ENCODE measurements at regions not wholly inside any gene's neighbourhood (a gene's known extent, or its start where the extent isn't known, plus 50 kb on each side); places are given as distances from the start of the nearest gene placed in this dataset.

GRCh38 chr12:4002601-4003000 is 129.4 kb upstream of the PARP11 start:
- Mint-ChIP-seq H3K36me3 (no peaks in the 10 kb centered on the region), H3K27ac (no peak overlapping the region), H3K4me3 (no peak overlapping the region), H3K4me1 (peaks cover 18% of the 10 kb centered on the region), H3K27me3 (no peaks in the 10 kb centered on the region), H3K9me3 (ENCODE audit: low read depth) (peaks cover 2% of the 10 kb centered on the region)
- CTCF ChIA-PET, result interaction anchor here (1.2 kb wide), 1 partner anchor 274 kb away, joined by 4 read pairs; no protein-coding TSS in a partner anchor
- DNase-seq (no peak), ATAC-seq (no peak)

- no peaks in the 10 kb centered on the region for H3K27me3 Mint-ChIP-seq
- no peak overlapping the region for H3K27ac Mint-ChIP-seq
- H3K4me3 Mint-ChIP-seq, result no peak overlapping the region
- H3K9me3 Mint-ChIP-seq (ENCODE audit: low read depth), result peaks cover 2% of the 10 kb centered on the region
- no peaks in the 10 kb centered on the region for H3K36me3 Mint-ChIP-seq
- CTCF ChIA-PET, result interaction anchor here (2.6 kb wide), 1 partner anchor 275 kb away, joined by 13 read pairs; no protein-coding TSS in a partner anchor
- DNase-seq (no peak), ATAC-seq (no peak)
- H3K4me1 Mint-ChIP-seq, result peaks cover 21% of the 10 kb centered on the region
These were observed 128.6 kb upstream of the PARP11 start for GRCh38 chr12:4001841-4002240.

GRCh38 chr12:4001031-4001430 is 127.8 kb upstream of the PARP11 start:
- no peak for DNase-seq
- Mint-ChIP-seq H3K36me3 (no peaks in the 10 kb centered on the region), H3K4me3 (no peak overlapping the region), H3K27me3 (no peaks in the 10 kb centered on the region), H3K4me1 (peaks cover 25% of the 10 kb centered on the region), H3K27ac (no peak overlapping the region), H3K9me3 (ENCODE audit: low read depth) (peaks cover 2% of the 10 kb centered on the region)
- CTCF ChIA-PET, result interaction anchor here (1.2 to 2.6 kb wide), 2 partner anchors 115 to 276 kb away, joined by 6 to 13 read pairs; no protein-coding TSS in a partner anchor
- no peak for ATAC-seq

- Mint-ChIP-seq H3K9me3 (ENCODE audit: low read depth) (peaks cover 2% of the 10 kb centered on the region), H3K27ac (no peak overlapping the region), H3K4me1 (peaks cover 21% of the 10 kb centered on the region), H3K4me3 (no peak overlapping the region), H3K36me3 (no peaks in the 10 kb centered on the region), H3K27me3 (no peaks in the 10 kb centered on the region)
- DNase-seq (no peak), ATAC-seq (no peak)
- CTCF ChIA-PET, result interaction anchor here (1.2 to 2.6 kb wide), 2 partner anchors 114 to 277 kb away, joined by 6 to 13 read pairs; no protein-coding TSS in a partner anchor
These were observed 126.7 kb upstream of the PARP11 start for GRCh38 chr12:3999904-4000303.

GRCh38 chr12:3998968-3999792 is 126.0 kb upstream of the PARP11 start:
- DNase-seq, result no peak
- peaks cover 18% of the 10 kb centered on the region for H3K4me1 Mint-ChIP-seq
- H3K27me3 Mint-ChIP-seq, result peaks cover 3% of the 10 kb centered on the region
- H3K9me3 Mint-ChIP-seq (ENCODE audit: low read depth), result peaks cover 2% of the 10 kb centered on the region
- H3K36me3 Mint-ChIP-seq, result no peaks in the 10 kb centered on the region
- H3K27ac Mint-ChIP-seq, result no peak overlapping the region
- no peak for ATAC-seq
- no peak overlapping the region for H3K4me3 Mint-ChIP-seq
- CTCF ChIA-PET, result interaction anchor here (1.2 to 2.3 kb wide), 4 partner anchors 107 to 278 kb away, joined by 3 to 17 read pairs (median 6); no protein-coding TSS in a partner anchor

GRCh38 chr12:3998397-3998796 is 125.2 kb upstream of the PARP11 start:
- Mint-ChIP-seq H3K36me3 (no peaks in the 10 kb centered on the region), H3K27me3 (peaks cover 7% of the 10 kb centered on the region), H3K27ac (no peak overlapping the region), H3K4me1 (peaks cover 18% of the 10 kb centered on the region), H3K4me3 (no peak overlapping the region), H3K9me3 (ENCODE audit: low read depth) (peaks cover 2% of the 10 kb centered on the region)
- CTCF ChIA-PET, result interaction anchor here (1.1 to 2.3 kb wide), 6 partner anchors 8 to 279 kb away, joined by 3 to 17 read pairs (median 4); no protein-coding TSS in a partner anchor
- no peak for DNase-seq
- no peak for ATAC-seq

GRCh38 chr12:3996322-3996721 is 123.1 kb upstream of the PARP11 start:
- H3K4me1 Mint-ChIP-seq, result peaks cover 14% of the 10 kb centered on the region
- peaks cover 15% of the 10 kb centered on the region for H3K27me3 Mint-ChIP-seq
- H3K9me3 Mint-ChIP-seq (ENCODE audit: low read depth), result peaks cover 2% of the 10 kb centered on the region
- H3K27ac Mint-ChIP-seq, result no peak overlapping the region
- ATAC-seq (no peak), DNase-seq (no peak)
- CTCF ChIA-PET, result interaction anchor here (0.9 to 4.2 kb wide), 4 partner anchors 110 to 281 kb away, joined by 3 to 33 read pairs (median 16); no protein-coding TSS in a partner anchor
- no peaks in the 10 kb centered on the region for H3K36me3 Mint-ChIP-seq
- H3K4me3 Mint-ChIP-seq, result no peak overlapping the region

GRCh38 chr12:3995306-3995705 is 122.1 kb upstream of the PARP11 start:
- Mint-ChIP-seq H3K27ac (no peak overlapping the region), H3K4me1 (peaks cover 14% of the 10 kb centered on the region), H3K4me3 (no peak overlapping the region), H3K9me3 (ENCODE audit: low read depth) (no peaks in the 10 kb centered on the region), H3K36me3 (no peaks in the 10 kb centered on the region), H3K27me3 (peaks cover 15% of the 10 kb centered on the region)
- ATAC-seq, result no peak
- no peak for DNase-seq
- CTCF ChIA-PET, result interaction anchor here (1.4 to 4.2 kb wide), 3 partner anchors 110 to 282 kb away, joined by 3 to 33 read pairs (median 30); no protein-coding TSS in a partner anchor

GRCh38 chr12:3994500-3994899 is 121.3 kb upstream of the PARP11 start:
- Mint-ChIP-seq H3K36me3 (no peaks in the 10 kb centered on the region), H3K9me3 (ENCODE audit: low read depth) (no peaks in the 10 kb centered on the region), H3K27ac (no peak overlapping the region), H3K4me3 (no peak overlapping the region), H3K27me3 (peaks cover 15% of the 10 kb centered on the region), H3K4me1 (peaks cover 15% of the 10 kb centered on the region)
- DNase-seq (no peak), ATAC-seq (no peak)
- CTCF ChIA-PET, result interaction anchor here (1.0 to 4.2 kb wide), 4 partner anchors 109 to 282 kb away, joined by 3 to 33 read pairs (median 18); partner anchors contain the start of gene CCND2

- H3K4me3 Mint-ChIP-seq, result no peak overlapping the region
- H3K9me3 Mint-ChIP-seq (ENCODE audit: low read depth), result no peaks in the 10 kb centered on the region
- H3K4me1 Mint-ChIP-seq, result peaks cover 27% of the 10 kb centered on the region
- CTCF ChIA-PET, result interaction anchor here (0.9 to 4.2 kb wide), 6 partner anchors 106 to 693 kb away, joined by 3 to 33 read pairs (median 6); no protein-coding TSS in a partner anchor
- H3K27ac Mint-ChIP-seq, result no peak overlapping the region
- DNase-seq, result no peak
- no peaks in the 10 kb centered on the region for H3K36me3 Mint-ChIP-seq
- no peak for ATAC-seq
- H3K27me3 Mint-ChIP-seq, result peaks cover 15% of the 10 kb centered on the region
These were observed 119.7 kb upstream of the PARP11 start for GRCh38 chr12:3992945-3993344.

- no peak for DNase-seq
- ATAC-seq, result no peak
- no peak overlapping the region for H3K27ac Mint-ChIP-seq
- peaks cover 3% of the 10 kb centered on the region for H3K36me3 Mint-ChIP-seq
- H3K27me3 Mint-ChIP-seq, result peaks cover 18% of the 10 kb centered on the region
- peaks cover 28% of the 10 kb centered on the region for H3K4me1 Mint-ChIP-seq
- CTCF ChIA-PET, result interaction anchor here (1.0 to 3.2 kb wide), 5 partner anchors 105 to 285 kb away, joined by 3 to 15 read pairs (median 4); no protein-coding TSS in a partner anchor
- H3K9me3 Mint-ChIP-seq (ENCODE audit: low read depth), result no peaks in the 10 kb centered on the region
- no peak overlapping the region for H3K4me3 Mint-ChIP-seq
These were observed 118.8 kb upstream of the PARP11 start for GRCh38 chr12:3991798-3992580.

- ATAC-seq (no peak), DNase-seq (no peak)
These were observed 117.5 kb upstream of the PARP11 start for GRCh38 chr12:3990501-3991280.

More at GRCh38 chr12:3990501-3991280, 117.5 kb upstream of the PARP11 start:
- CTCF ChIA-PET, result interaction anchor here (1.0 to 3.2 kb wide), 3 partner anchors 106 to 286 kb away, joined by 3 to 30 read pairs (median 15); no protein-coding TSS in a partner anchor
- Mint-ChIP-seq H3K9me3 (ENCODE audit: low read depth) (no peaks in the 10 kb centered on the region), H3K4me1 (peaks cover 22% of the 10 kb centered on the region), H3K36me3 (peaks cover 3% of the 10 kb centered on the region), H3K27ac (no peak overlapping the region), H3K27me3 (peaks cover 21% of the 10 kb centered on the region), H3K4me3 (no peak overlapping the region)

Data from activated CD8-positive, alpha-beta memory T cell treated with anti-CD3 and anti-CD28 coated beads, Interleukin-2, amount 10 ng/mL, durations not matched to agents 7 days and 5 days (primary cell).